ENCODE measurements at regions not wholly inside any gene's neighbourhood (a gene's known extent, or its start where the extent isn't known, plus 50 kb on each side); places are given as distances from the start of the nearest gene placed in this dataset.
"Not testable (repeated sequence)": the region's sequence is repeated elsewhere in the genome, so short reads cannot be mapped to it uniquely, and the experiment has no call there.

GRCh38 chr1:60665311-60665710, 417.1 kb upstream of the NFIA start:
- no peak for ATAC-seq
- no peak for FAIRE-seq
- no peak for TF ChIP-seq CTCF (IDR thresholded peaks at IDR 0.05)
- Histone ChIP-seq H3K4me1 (no peaks in the 10 kb centered on the region), H3K4me3 (no peak overlapping the region), H3K27me3 (no peaks in the 10 kb centered on the region), H3K36me3 (no peaks in the 10 kb centered on the region), H3K9me3 (no peaks in the 10 kb centered on the region), H3K27ac (no peak overlapping the region)
- DNase-seq: no peak
- WGBS, 2 donors: 27 to 41% methylated on average over 1 of the region's 1 CpG
- intact Hi-C loops (cut with DNase I): no loop called here

GRCh38 chr1:60664086-60664625, 418.2 kb upstream of the NFIA start:
- WGBS, 2 donors: 74 to 81% methylated on average over 2 of the region's 2 CpGs
- Histone ChIP-seq H3K27ac (no peak overlapping the region), H3K4me1 (no peaks in the 10 kb centered on the region), H3K36me3 (no peaks in the 10 kb centered on the region), H3K4me3 (no peak overlapping the region), H3K9me3 (no peaks in the 10 kb centered on the region), H3K27me3 (no peaks in the 10 kb centered on the region)
- ATAC-seq (no peak), DNase-seq (no peak), FAIRE-seq (no peak)
- no peak for TF ChIP-seq CTCF (IDR thresholded peaks at IDR 0.05)
- intact Hi-C loops (cut with DNase I): no loop called here

DNA sequence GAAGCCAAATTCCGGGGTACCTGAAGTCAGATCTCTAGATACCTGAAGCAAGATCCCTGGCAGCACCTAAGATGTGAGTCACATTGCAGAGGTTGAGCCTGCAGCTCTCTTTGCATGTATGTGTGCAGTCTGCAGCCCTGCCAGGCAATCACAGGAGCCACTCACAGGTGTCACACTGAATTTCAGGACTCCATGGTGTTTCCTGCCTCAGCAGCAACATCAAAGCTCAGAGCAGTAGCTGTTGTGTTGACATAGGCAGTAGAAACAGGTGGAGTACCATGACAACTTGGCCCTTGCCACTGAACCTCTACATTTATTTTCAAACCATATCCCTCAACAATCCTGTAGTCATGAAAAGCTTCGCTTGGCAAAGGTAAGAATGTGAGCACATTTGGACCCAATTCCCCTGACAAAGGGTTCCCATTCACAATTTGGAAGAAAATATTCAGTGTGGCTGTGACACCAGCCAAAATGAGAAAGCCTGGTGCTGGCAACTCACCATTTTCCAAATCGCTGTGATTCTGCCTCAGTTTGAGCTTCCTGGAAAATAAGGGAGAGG, 419.8 kb upstream of the NFIA start:
- Histone ChIP-seq H3K9me3 (no peaks in the 10 kb centered on the region), H3K4me3 (no peak overlapping the region), H3K27me3 (no peaks in the 10 kb centered on the region), H3K4me1 (no peaks in the 10 kb centered on the region), H3K36me3 (no peaks in the 10 kb centered on the region), H3K27ac (no peak overlapping the region)
- intact Hi-C loops (cut with DNase I): no loop called here
- no peak for ATAC-seq
- no peak for FAIRE-seq
- TF ChIP-seq CTCF (IDR thresholded peaks at IDR 0.05): no peak
- 61 to 76% methylated on average over 3 of the region's 3 CpGs for WGBS, 2 donors
- no peak for DNase-seq

- Histone ChIP-seq H3K36me3 (no peaks in the 10 kb centered on the region), H3K9me3 (no peaks in the 10 kb centered on the region), H3K27me3 (no peaks in the 10 kb centered on the region), H3K27ac (no peak overlapping the region), H3K4me1 (no peaks in the 10 kb centered on the region), H3K4me3 (no peak overlapping the region)
- FAIRE-seq: no peak
- TF ChIP-seq CTCF (IDR thresholded peaks at IDR 0.05): no peak
- WGBS, 2 donors: 69 to 71% methylated on average over 4 of the region's 4 CpGs
- no peak for DNase-seq
- no peak for ATAC-seq
- intact Hi-C loops (cut with DNase I): no loop called here
Measured at GRCh38 chr1:60657926-60658325, 424.4 kb upstream of the NFIA start.

- Histone ChIP-seq H3K27ac (no peak overlapping the region), H3K4me3 (no peak overlapping the region), H3K9me3 (no peaks in the 10 kb centered on the region), H3K27me3 (no peaks in the 10 kb centered on the region), H3K36me3 (no peaks in the 10 kb centered on the region), H3K4me1 (no peaks in the 10 kb centered on the region)
- 49 to 52% methylated on average over 2 of the region's 2 CpGs for WGBS, 2 donors
- FAIRE-seq: no peak
- no peak for ATAC-seq
- TF ChIP-seq CTCF (IDR thresholded peaks at IDR 0.05): no peak
- DNase-seq: no peak
- intact Hi-C loops (cut with DNase I): no loop called here
Measured at GRCh38 chr1:60655679-60656355, 426.5 kb upstream of the NFIA start.

DNA sequence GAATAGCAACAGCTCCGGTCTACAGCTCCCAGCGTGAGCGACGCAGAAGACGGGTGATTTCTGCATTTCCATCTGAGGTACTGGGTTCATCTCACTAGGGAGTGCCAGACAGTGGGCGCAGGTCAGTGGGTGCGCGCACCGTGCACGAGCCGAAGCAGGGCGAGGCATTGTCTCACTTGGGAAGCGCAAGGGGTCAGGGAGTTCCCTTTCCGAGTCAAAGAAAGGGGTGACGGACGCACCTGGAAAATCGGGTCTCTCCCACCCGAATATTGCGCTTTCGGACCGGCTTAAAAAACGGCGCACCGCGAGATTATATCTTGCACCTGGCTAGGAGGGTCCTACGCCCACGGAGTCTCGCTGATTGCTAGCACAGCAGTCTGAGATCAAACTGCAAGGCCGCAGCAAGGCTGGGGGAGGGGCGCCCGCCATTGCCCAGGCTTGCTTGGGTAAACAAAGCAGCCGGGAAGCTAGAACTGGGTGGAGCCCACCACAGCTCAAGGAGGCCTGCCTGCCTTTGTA, 442.3 kb upstream of the NFIA start:
- H3K4me3 ChIP-seq; FAIRE-seq; H3K4me1 ChIP-seq; H3K27ac ChIP-seq; intact Hi-C loops (cut with DNase I); H3K27me3 ChIP-seq; H3K36me3 ChIP-seq; DNase-seq; H3K9me3 ChIP-seq; ATAC-seq: not testable (repeated sequence)
- 78 to 81% methylated on average over 24 to 32 of the region's 32 CpGs for WGBS, 2 donors
